Fibroblast of skin of left quadriceps (primary cell): ENCODE measurements at regions not wholly inside any gene's neighbourhood (a gene's known extent, or its start where the extent isn't known, plus 50 kb on each side); places are given as distances from the start of the nearest gene placed in this dataset.

Experiments
- DNase-seq, 2 experiments: peaks; one replicate each; pipeline ENCODE4 v3.0.0-alpha.2; 2013; ENCODE audit warnings: low read depth in 2 of 2

DNA sequence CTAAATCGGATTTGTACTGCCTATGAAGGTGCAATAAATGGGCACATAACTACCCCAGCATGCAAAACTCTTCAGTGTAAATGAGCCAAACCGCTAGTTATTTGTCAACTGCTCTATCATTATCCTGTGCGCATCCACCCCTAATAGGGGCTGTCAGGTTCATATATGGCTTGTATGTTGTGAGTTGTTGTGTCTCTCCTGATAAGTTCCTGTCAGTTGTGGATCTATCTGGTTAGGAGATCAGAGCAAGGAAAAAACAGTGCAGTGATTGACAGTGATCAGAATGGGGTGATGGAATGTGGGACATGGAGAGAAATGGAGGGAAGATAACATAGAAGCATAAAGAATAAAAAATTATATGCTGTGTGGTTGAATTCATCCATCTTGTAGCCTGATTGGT is 686.9 kb upstream of the ID4 start:
- DNase-seq: no peak

GRCh38 chr6:19153270-19153980 is 683.7 kb upstream of the ID4 start:
- peak; percentile 67 to 68 for DNase-seq

DNA sequence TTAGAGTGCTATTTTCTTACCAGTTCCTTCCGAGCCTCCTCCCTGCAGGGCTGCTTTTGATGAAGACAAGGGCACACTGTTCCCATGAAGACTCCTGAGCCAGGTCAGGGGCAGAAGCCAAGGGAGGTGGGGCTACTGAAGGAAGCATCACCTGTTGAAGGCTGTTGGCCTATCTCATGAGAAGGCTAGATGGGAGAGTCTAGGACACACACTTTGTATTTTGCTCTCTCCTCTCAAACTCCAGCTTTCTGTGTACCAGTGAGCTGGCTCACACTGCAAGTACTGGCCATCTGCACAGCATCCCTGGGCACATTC is 683.2 kb upstream of the ID4 start:
- no peak for DNase-seq

DNA sequence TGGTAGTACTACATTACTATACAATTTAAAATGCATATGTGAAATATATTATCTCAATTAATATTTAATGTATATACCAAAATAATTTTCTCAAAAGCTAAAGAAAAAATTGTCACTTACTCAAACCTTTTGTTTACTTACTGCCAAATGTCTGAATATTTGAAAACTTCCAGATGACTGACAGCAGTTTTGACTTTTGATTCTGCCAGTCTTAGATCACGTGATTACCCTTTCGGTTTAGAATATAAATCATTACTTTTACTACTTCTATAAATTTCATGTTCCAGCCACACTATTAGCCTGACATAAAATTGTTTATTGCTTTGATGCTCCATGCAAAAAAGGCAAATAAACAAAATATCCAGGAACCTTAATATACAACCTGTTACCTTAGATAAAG is 680.7 kb upstream of the ID4 start:
- DNase-seq: no peak

DNA sequence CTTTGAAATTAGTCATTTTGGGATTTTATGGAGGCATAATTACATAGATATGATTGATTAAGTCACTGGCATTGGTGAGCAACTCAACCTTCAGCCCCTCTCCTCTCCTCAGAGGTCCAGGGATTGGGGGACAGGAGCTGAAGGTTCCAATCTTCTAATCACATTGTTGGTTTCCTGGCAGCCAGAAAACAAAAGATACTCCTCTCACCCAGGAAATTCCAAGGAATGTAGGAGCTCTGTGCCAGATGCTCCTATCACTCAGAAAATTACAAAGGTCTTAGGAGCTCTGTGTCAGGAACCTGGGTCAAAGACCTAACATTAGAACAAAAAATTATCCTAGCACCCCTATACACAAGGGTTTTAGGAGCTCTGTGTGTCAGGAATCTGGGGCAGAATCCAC is 679.7 kb upstream of the ID4 start:
- no peak for DNase-seq

DNA sequence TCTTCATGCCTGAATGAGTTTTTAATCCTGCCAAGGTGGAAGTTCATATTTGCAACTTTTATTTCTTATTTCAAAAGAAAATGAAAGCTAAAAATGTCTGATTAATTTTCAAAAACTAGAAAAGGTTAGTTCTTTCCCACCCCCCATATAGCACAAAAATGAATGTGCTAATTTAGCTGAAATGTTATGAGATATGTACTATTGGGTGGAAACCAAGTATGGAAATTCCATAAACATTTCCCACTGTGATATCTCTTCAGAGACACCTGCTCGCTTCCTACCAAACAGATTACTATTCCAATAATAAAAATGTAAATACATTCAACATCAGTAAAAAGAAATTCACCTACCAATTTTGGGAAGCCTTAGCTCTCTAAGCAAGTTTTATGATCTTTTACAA is 678.6 kb upstream of the ID4 start:
- DNase-seq: no peak

GRCh38 chr6:19159089-19159488 is 678.1 kb upstream of the ID4 start:
- peak; percentile 58 to 59 for DNase-seq

DNA sequence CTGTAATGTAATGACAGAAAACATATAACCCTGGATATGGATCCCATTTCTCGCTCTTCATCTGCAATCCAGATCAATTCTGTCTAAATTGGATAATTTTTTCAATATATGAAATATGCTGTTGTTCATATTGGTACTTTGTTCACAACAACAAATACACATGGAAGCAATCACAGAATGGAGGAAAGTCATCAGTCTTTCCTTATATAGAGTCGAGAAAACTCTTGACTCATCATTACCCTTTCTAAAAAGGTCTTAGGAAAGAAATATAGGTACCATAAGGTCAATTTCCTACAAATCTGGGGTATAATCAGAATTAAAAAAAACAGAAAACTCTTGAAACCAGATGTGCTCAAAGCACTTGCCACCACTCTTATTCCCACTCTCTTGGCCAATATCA is 677.6 kb upstream of the ID4 start:
- DNase-seq: peak in 1 of 2 experiments; percentile 1

GRCh38 chr6:19160081-19160730 is 677.0 kb upstream of the ID4 start:
- DNase-seq: no peak

- no peak for DNase-seq
Measured at GRCh38 chr6:19167251-19167650, 669.9 kb upstream of the ID4 start.

DNA sequence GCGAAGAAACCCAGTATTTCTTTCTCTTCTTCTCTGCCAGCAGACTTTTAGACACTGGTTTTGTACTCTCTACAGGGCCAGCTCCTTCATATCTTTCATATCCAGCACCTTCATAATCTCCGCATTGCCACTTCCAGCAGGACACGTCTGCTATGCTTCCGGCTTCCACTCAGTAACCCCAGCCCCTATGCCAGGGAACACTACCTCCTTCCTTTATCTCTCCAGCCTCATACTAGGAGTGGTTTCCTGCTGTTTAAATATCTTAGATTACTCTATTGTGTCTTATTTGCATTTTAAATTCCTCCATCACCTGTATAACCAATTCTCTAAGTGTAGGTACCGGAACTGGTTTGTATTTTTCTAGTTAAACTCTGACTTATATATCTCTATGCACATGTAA is 667.8 kb upstream of the ID4 start:
- no peak for DNase-seq

GRCh38 chr6:19175023-19175422 is 662.1 kb upstream of the ID4 start:
- no peak for DNase-seq

DNA sequence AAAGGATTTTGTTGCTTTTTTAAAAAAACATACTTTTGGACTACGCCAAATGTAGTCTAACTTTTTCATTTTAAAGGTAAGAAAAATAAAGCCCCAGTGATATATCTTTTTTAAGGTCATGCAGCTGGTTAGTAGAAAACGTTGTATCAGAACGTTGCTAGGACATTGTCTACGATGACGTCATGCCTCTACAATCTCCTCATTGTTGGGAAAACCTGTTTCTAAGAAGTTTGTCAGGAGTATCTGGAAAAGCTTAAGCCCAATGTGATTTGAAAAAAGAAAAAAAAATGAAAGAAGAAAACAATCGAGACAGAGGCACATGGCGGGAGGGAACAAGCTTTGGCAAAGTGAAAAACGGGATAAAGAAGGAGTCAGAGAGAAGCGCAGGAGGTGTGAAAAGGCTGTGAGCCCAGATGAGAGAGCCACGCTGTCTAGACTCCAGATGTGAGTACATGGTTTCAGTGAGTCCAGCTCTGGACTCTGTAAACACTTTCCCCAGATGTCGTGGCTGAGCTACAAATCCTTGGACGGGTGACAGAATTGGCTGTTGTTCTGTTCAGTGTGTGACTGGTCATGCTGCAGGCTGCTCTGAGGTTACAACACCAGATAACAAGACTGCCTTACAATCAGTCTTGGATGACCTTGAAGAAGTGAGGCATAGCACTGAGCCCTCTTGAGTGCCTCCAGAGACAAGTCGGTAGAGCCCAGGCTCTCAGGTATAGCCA is 656.7 kb upstream of the ID4 start:
- no peak for DNase-seq

GRCh38 chr6:19181211-19181610 is 656.0 kb upstream of the ID4 start:
- no peak for DNase-seq

DNA sequence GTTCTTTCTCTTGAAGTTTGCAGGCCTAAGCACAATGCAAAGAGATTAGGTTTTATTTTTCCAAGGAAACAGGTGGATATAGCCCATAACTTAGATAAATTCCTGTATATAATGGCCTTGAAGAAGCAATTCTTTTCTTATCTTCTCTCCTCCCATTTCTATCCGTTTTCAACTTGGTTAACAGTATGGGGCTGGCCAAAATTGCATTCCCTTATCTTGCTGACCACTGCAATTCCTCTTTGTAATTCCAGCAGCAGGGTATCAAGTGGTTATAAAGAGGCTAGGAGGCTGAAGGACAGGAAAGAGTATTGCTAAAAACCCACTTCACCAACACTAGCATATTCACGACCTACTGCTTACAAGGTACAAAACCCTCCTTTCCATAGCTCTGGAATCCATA is 643.5 kb upstream of the ID4 start:
- DNase-seq: no peak

- DNase-seq: no peak
Measured at GRCh38 chr6:19204445-19204844, 632.7 kb upstream of the ID4 start.

GRCh38 chr6:19205076-19205475 is 632.1 kb upstream of the ID4 start:
- no peak for DNase-seq

DNA sequence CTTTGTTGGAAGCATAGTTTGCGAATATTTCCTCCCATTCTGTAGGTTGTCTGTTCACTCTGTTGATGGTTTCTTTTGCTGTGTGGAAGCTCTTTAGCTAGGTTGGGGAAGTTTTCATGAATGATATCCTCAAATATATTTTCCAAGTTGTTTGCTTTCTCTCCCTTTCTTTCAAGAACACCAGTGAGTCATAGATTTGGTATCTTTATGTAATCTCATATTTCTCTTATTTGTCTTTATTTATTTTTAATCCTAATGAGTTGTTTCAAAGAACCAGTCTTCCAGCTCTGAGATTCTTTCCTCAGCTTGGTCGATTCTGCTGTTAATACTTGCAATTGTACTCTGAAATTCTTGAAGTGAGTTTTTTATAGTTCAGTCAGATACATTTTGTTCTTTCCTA is 628.0 kb upstream of the ID4 start:
- no peak for DNase-seq

- no peak for DNase-seq
Measured at GRCh38 chr6:19210849-19211590, 626.1 kb upstream of the ID4 start.

GRCh38 chr6:19214231-19214630 is 622.9 kb upstream of the ID4 start:
- no peak for DNase-seq

DNA sequence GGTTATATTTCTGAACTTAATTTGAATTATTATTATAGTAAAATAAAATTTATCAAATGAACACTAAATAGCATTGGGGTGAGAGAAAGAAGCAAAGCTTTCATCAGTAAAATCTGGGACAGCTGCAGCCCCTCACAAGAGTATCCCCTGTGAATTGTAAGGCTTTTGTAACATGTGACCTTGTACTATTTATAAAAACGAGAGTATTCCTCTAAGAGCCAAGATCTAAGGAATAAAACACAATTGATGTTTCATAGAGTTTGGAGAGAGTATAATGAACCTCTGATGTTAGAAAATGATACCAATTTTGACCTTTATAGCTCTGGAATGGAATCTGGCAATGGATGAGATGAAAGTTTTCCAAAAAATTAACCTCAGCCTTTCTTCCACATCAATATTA is 617.2 kb upstream of the ID4 start:
- no peak for DNase-seq

DNA sequence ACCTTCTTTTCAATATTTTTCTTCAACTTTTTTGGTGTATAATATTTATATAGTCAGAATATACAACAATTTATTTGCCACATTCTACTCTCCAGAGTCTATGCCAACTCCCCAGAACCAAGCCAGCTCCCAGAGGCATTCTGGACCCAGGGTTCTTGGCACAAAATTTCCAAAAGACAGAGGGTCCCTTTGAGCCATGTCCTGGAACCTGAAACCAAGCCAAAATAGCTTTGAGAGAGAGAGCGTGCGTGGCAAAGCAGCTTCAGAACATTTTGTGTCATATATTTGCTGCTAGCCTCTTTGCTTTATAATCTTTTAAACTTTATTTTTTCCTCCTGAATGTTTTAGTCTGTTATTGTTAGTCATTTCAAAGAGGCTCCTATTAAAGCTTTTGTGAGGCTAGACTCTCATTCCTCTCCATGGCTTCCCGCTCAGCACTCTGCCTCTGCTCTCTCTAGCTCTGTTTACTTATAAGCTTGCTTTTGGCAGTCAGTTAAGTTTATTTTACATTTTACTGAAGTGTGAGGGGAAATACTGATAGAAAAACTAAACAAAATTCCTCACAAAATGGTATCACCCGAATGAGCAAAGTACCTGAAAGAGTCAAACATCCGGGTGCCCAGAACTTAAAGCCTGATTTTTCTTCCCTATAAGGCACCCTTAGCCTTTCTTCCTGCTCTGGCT is 605.1 kb upstream of the ID4 start:
- no peak for DNase-seq
